Uterus (tissue), 3 donors: ENCODE measurements at regions not wholly inside any gene's neighbourhood (a gene's known extent, or its start where the extent isn't known, plus 50 kb on each side); places are given as distances from the start of the nearest gene placed in this dataset.

Source experiments
- DNase-seq, 2 donors: peaks; one replicate each; pipeline ENCODE4 v3.0.0-alpha.2; 2019 to 2020
- H3K27ac ChIP-seq, 2 donors: fragments of 200-600 bp; sonication (generic); 1 replicate in 1 of 2; 2 replicates in 1 of 2; pipeline ENCODE4 v1.5.1; 2016 to 2018
- H3K27me3 ChIP-seq, 2 donors: fragments of 200-600 bp; sonication (generic); one replicate each; pipeline ENCODE4 v1.5.1; 2018 to 2019; ENCODE audit warnings: control low read depth in 1 of 2
- H3K36me3 ChIP-seq, 2 donors: fragments of 200-600 bp; sonication (generic); one replicate each; pipeline ENCODE4 v1.5.1; 2019; ENCODE audit warnings: control low read depth in 1 of 2
- H3K4me1 ChIP-seq, 2 donors: fragments of 200-600 bp; sonication (generic); one replicate each; pipeline ENCODE4 v1.5.1; 2018 to 2019; ENCODE audit warnings: control low read depth in 1 of 2
- H3K4me3 ChIP-seq, 2 donors: fragments of 200-600 bp; sonication (generic); 1 replicate in 1 of 2; 2 replicates in 1 of 2; pipeline ENCODE4 v1.5.1; 2018 to 2019; ENCODE audit warnings: mild to moderate bottlenecking in 1 of 2
- H3K9me3 ChIP-seq, 2 donors: fragments of 200-600 bp; sonication (generic); one replicate each; pipeline ENCODE4 v1.5.1; 2019; ENCODE audit warnings: control low read depth in 1 of 2
- POLR2A ChIP-seq, 2 donors: fragments of 450-650 bp; IDR thresholded peaks; one replicate each; pipeline ENCODE4 v1.6.1; 2016; ENCODE audit warnings: antibody characterized with exemption in 2 of 2, mild to moderate bottlenecking in 1 of 2, moderate library complexity in 1 of 2
- intact Hi-C: fragments of 100-400 bp; cut with DNase I; formaldehyde crosslinking; loops from one replicate; pipeline ENCODE4 v1.15.1; 2023; ENCODE audit warnings: low total_unique reads
- TF ChIP-seq, protein P1 (sequence below), 4 experiments: fragments of 200-600 bp in 2 of 4; fragments of 450-650 bp in 2 of 4; sonication (generic) in 2 of 4; IDR thresholded peaks; one replicate each; pipeline ENCODE4 v1.5.1; 2016 to 2019; ENCODE audit warnings: antibody characterized with exemption in 4 of 4, mild to moderate bottlenecking in 2 of 4, moderate library complexity in 1 of 4
- donor health status: DM: yes; HTN: yes; CAD: no.

DNA sequence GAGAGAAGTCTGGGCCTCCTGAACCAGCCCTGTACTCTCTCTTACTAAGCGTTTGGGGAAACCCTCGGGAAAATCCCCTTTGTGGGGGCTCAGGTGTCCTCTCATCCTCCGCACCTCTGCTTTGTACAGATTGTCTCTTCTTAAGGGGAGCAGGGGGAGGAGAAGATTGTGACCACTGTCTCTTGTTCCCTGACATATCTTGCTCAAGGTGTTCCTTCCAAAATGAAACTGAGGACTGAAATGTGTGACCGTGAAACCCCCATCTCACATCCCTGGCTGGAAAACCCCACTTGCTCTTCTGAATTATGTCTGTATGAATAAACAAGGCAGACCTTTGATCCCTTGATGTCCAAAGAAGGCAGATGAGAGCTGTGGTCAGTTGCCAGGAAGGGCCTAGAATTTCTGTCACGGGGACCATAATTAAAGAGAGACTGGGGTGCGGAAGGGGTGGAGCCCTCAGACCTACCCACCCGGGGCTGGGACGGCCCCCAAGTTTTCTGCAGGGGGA lies 369.8 kb downstream of the AACS start:
- H3K27ac ChIP-seq: no peak overlapping the region

GRCh38 chr12:125435871-125436270 lies 370.6 kb downstream of the AACS start:
- DNase-seq: no peak
- H3K27me3 ChIP-seq: no peaks in the 10 kb centered on the region
- no peaks in the 10 kb centered on the region for H3K4me1 ChIP-seq
- intact Hi-C loops: no loop called here
- H3K27ac ChIP-seq: no peak overlapping the region
- no peaks in the 10 kb centered on the region for H3K9me3 ChIP-seq
- H3K4me3 ChIP-seq: no peak overlapping the region
- TF ChIP-seq, protein P1, sequence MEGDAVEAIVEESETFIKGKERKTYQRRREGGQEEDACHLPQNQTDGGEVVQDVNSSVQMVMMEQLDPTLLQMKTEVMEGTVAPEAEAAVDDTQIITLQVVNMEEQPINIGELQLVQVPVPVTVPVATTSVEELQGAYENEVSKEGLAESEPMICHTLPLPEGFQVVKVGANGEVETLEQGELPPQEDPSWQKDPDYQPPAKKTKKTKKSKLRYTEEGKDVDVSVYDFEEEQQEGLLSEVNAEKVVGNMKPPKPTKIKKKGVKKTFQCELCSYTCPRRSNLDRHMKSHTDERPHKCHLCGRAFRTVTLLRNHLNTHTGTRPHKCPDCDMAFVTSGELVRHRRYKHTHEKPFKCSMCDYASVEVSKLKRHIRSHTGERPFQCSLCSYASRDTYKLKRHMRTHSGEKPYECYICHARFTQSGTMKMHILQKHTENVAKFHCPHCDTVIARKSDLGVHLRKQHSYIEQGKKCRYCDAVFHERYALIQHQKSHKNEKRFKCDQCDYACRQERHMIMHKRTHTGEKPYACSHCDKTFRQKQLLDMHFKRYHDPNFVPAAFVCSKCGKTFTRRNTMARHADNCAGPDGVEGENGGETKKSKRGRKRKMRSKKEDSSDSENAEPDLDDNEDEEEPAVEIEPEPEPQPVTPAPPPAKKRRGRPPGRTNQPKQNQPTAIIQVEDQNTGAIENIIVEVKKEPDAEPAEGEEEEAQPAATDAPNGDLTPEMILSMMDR (IDR thresholded peaks at IDR 0.05): no peak
- no peak for TF ChIP-seq POLR2A (IDR thresholded peaks at IDR 0.05)
- no peaks in the 10 kb centered on the region for H3K36me3 ChIP-seq

More for the DNA sequence above, 369.8 kb downstream of the AACS start:
- DNase-seq: no peak
- TF ChIP-seq POLR2A (IDR thresholded peaks at IDR 0.05): no peak
- TF ChIP-seq, protein P1 (IDR thresholded peaks at IDR 0.05): no peak
- Histone ChIP-seq H3K9me3 (no peaks in the 10 kb centered on the region), H3K36me3 (no peaks in the 10 kb centered on the region), H3K4me1 (no peaks in the 10 kb centered on the region), H3K4me3 (no peak overlapping the region), H3K27me3 (no peaks in the 10 kb centered on the region)
- intact Hi-C loops: no loop called here

GRCh38 chr12:125436686-125437085 lies 371.5 kb downstream of the AACS start:
- Histone ChIP-seq H3K36me3 (no peaks in the 10 kb centered on the region), H3K4me1 (no peaks in the 10 kb centered on the region), H3K27me3 (no peaks in the 10 kb centered on the region), H3K4me3 (no peak overlapping the region), H3K9me3 (no peaks in the 10 kb centered on the region), H3K27ac (no peak overlapping the region)
- no peak for DNase-seq
- intact Hi-C loops: no loop called here
- TF ChIP-seq, protein P1 (IDR thresholded peaks at IDR 0.05): no peak
- no peak for TF ChIP-seq POLR2A (IDR thresholded peaks at IDR 0.05)

DNA sequence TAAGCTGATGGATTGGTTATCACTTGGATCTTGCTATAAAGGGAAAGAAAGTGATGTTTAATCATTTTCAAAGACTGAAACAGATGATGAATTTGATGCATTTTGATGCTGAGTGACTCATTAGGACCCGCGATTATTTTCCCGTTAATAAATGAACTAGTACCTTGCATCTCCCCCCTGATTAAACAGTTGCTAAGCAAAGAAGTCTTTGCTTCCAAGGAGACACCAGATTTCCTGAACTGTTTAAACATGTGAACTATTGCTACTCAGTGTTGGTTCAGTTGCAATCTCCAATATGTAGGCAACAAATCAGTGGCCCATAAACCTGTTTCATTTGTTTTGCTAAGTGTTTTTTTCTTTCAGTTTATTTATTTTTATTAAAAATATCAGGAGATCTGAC lies 375.2 kb downstream of the AACS start:
- H3K4me3 ChIP-seq: no peak overlapping the region
- H3K4me1 ChIP-seq: no peaks in the 10 kb centered on the region
- no peak overlapping the region for H3K27ac ChIP-seq
- DNase-seq: no peak
- intact Hi-C loops: no loop called here
- H3K9me3 ChIP-seq: no peaks in the 10 kb centered on the region
- H3K27me3 ChIP-seq: no peaks in the 10 kb centered on the region
- no peak for TF ChIP-seq POLR2A (IDR thresholded peaks at IDR 0.05)
- H3K36me3 ChIP-seq: no peaks in the 10 kb centered on the region

DNA sequence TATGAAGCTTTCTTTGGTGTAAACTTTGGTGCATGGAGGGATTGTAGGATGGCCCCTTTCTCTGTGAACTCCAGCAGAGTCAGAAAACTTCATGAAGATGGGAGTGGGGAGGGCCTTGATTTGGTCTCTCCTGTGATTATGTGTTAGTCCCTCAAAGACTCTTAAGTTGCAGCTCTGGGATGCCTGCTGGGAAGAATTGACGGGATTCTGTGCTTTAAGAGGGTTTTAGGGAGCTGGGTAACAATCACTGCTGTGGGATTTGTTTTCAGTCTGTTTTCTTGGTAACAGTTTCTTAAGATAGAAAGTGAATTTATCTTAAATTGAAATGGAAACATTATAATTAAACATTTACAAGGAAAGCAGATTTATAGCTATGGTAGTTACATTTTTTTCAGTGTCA lies 378.1 kb downstream of the AACS start:
- DNase-seq: no peak
- Histone ChIP-seq H3K27ac (no peak overlapping the region), H3K27me3 (no peaks in the 10 kb centered on the region), H3K9me3 (no peaks in the 10 kb centered on the region), H3K36me3 (no peaks in the 10 kb centered on the region), H3K4me1 (no peaks in the 10 kb centered on the region), H3K4me3 (no peak overlapping the region)
- intact Hi-C loops: no loop called here
- TF ChIP-seq, protein P1 (IDR thresholded peaks at IDR 0.05): no peak
- TF ChIP-seq POLR2A (IDR thresholded peaks at IDR 0.05): no peak

DNA sequence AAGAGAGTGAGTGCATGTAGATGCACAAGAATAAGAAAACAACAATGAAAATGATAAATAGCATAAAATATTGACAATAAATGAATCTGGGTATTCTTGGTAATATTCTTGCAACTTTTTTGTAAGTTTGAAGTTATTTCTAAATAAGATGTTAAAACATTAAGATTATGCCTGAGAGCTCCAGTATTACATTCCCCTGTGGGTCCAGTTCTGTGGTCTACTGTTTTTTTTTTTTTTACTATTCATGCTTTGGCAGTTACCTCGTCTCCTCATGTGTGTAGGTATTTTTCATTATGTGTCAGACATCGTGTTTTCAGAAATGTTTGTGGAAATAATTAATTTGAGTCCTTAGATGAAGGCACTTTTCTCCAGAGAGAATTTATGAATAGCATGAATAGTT lies 386.2 kb downstream of the AACS start:
- no peaks in the 10 kb centered on the region for H3K9me3 ChIP-seq
- intact Hi-C loops: no loop called here
- H3K4me1 ChIP-seq: no peaks in the 10 kb centered on the region
- H3K27ac ChIP-seq: no peak overlapping the region
- DNase-seq: no peak
- no peak overlapping the region for H3K4me3 ChIP-seq
- H3K27me3 ChIP-seq: no peaks in the 10 kb centered on the region
- TF ChIP-seq POLR2A (IDR thresholded peaks at IDR 0.05): no peak
- TF ChIP-seq, protein P1 (IDR thresholded peaks at IDR 0.05): no peak
- no peaks in the 10 kb centered on the region for H3K36me3 ChIP-seq
